A549 (cell line): ENCODE measurements at regions not wholly inside any gene's neighbourhood (a gene's known extent, or its start where the extent isn't known, plus 50 kb on each side); places are given as distances from the start of the nearest gene placed in this dataset.

Source experiments
- ATAC-seq, 2 experiments: fragments of 200-7000 bp in 1 of 2; fragments of >200 bp in 1 of 2; cut with Nextera tagmentation in 1 of 2; cut with Tn5 transposase in 1 of 2; 3 replicates each; pipeline versions ENCODE4 v1.8.0 to v1.9.1; 2018 to 2020; ENCODE audit warnings: mild to moderate bottlenecking in 1 of 2, moderate library complexity in 1 of 2
- CTCF ChIA-PET: fragments of 300-600 bp; sonication (Branson Sonifier 250); formaldehyde crosslinking; extraction: SDS; loops from one replicate; lab custom pipeline; 2021; ENCODE audit warnings: antibody characterized with exemption, inconsistent platforms; lab: Yijun Ruan, JAX
- POLR2A ChIA-PET: fragments of 350-600 bp; formaldehyde crosslinking; extraction: SDS; loops from one replicate; lab custom pipeline; 2021; ENCODE audit warnings: antibody characterized with exemption, inconsistent platforms; lab: Yijun Ruan, JAX
- DNase-seq, 2 experiments: peaks; one replicate each; pipeline versions ENCODE4 v3.0.0 to v3.0.0-alpha.2; 2011 to 2016; ENCODE audit warnings: low read depth in 1 of 2, low spot score in 1 of 2
- FAIRE-seq: peaks from 2 replicates; lab custom pipeline; 2011; peaks lifted over from hg19 to GRCh38; lab: Jason Lieb, UNC
- H3K27ac ChIP-seq, 2 experiments: fragments of >200 bp; sonication (Bioruptor Twin); formaldehyde crosslinking; 3 replicates each; pipeline ENCODE4 v1.5.1; 2016 to 2017
- H3K4me1 ChIP-seq: fragments of >200 bp; sonication (Bioruptor Twin); formaldehyde crosslinking; 3 replicates; pipeline ENCODE4 v1.6.1; 2016
- H3K4me2 ChIP-seq: fragments of >200 bp; sonication (Bioruptor Twin); formaldehyde crosslinking; 3 replicates; pipeline ENCODE4 v1.6.1; 2016
- H3K4me3 ChIP-seq: fragments of >200 bp; sonication (Bioruptor Twin); formaldehyde crosslinking; 3 replicates; pipeline ENCODE4 v1.5.1; 2016
- H3K9me3 ChIP-seq: fragments of >200 bp; sonication (Bioruptor Twin); formaldehyde crosslinking; 3 replicates; pipeline ENCODE4 v1.6.1; 2016
- ATOH8 ChIP-seq: fragments of 250-450 bp; sonication (Bioruptor Pico); IDR thresholded peaks from 2 replicates; pipeline ENCODE4 v1.5.0; 2020; ENCODE audit warnings: low read depth, mild to moderate bottlenecking, moderate library complexity
- BCL3 ChIP-seq: fragments of >200 bp; sonication (Bioruptor Twin); formaldehyde crosslinking; IDR thresholded peaks from 3 replicates; pipeline ENCODE4 v1.6.1; 2016
- BHLHE40 ChIP-seq: IDR thresholded peaks from 2 replicates; pipeline ENCODE4 v1.6.1; 2012; ENCODE audit warnings: low read depth, low read length, inconsistent platforms
- CBX8 ChIP-seq: fragments of 200-600 bp; sonication (generic); IDR thresholded peaks from 2 replicates; pipeline ENCODE4 v1.6.1; 2016
- CTCF ChIP-seq: fragments of >200 bp; sonication (Bioruptor Twin); formaldehyde crosslinking; IDR thresholded peaks from 3 replicates; pipeline ENCODE4 v1.5.1; 2016
- HDAC2 ChIP-seq: fragments of 200-600 bp; sonication (generic); IDR thresholded peaks from 2 replicates; pipeline ENCODE4 v1.6.1; 2016
- HES2 ChIP-seq: fragments of >200 bp; sonication (Bioruptor Twin); formaldehyde crosslinking; IDR thresholded peaks from 2 replicates; pipeline ENCODE4 v1.6.1; 2016
- JUNB ChIP-seq: fragments of >200 bp; sonication (Bioruptor Twin); formaldehyde crosslinking; IDR thresholded peaks from 2 replicates; pipeline ENCODE4 v1.6.1; 2016
- MAFK ChIP-seq: fragments of 450-650 bp; IDR thresholded peaks from 2 replicates; pipeline ENCODE4 v1.6.1; 2014; ENCODE audit not compliant: partially characterized antibody
- MYC ChIP-seq: IDR thresholded peaks from 2 replicates; pipeline ENCODE4 v1.6.1; 2012; ENCODE audit warnings: mild to moderate bottlenecking, inconsistent platforms, low read length, improper control_type of control experiment, borderline replicate concordance
- NPAS2 ChIP-seq: fragments of 250-450 bp; sonication (Bioruptor Pico); IDR thresholded peaks from 2 replicates; pipeline ENCODE4 v1.8.0; 2022; ENCODE audit warnings: mild to moderate bottlenecking, moderate library complexity, borderline replicate concordance
- POLR2AphosphoS2 ChIP-seq: conservative IDR thresholded peaks from 2 replicates; pipeline ENCODE4 v1.6.1; 2012; ENCODE audit warnings: low read length, improper control_type of control experiment, inconsistent platforms
- RCOR1 ChIP-seq: fragments of 150-350 bp; IDR thresholded peaks from 2 replicates; pipeline ENCODE4 v1.6.1; 2014; ENCODE audit warnings: antibody characterized with exemption, low read length, low read depth
- RNF2 ChIP-seq: fragments of 200-600 bp; sonication (generic); IDR thresholded peaks from 2 replicates; pipeline ENCODE4 v1.6.1; 2016; ENCODE audit warnings: low read depth, mild to moderate bottlenecking, antibody characterized with exemption, moderate library complexity, borderline replicate concordance
- SMC3 ChIP-seq: fragments of >200 bp; sonication (Bioruptor Twin); formaldehyde crosslinking; IDR thresholded peaks from 3 replicates; pipeline ENCODE4 v1.6.1; 2018; ENCODE audit warnings: inconsistent platforms
- WGBS: methylation state at CpG from one replicate; pipeline ENCODE4 v1.1.6; 2017; ENCODE audit errors: missing lambda C conversion rate; 5-methylcytosine and 5-hydroxymethylcytosine counted together

- ATAC-seq = no peak
- ChIA-PET CTCF (no interaction called here), POLR2A (no interaction called here)
- Histone ChIP-seq H3K27ac (no peak overlapping the region), H3K9me3 (no peaks in the 10 kb centered on the region), H3K4me1 (no peaks in the 10 kb centered on the region), H3K4me2 (no peak overlapping the region), H3K4me3 (no peak overlapping the region)
- TF ChIP-seq RNF2 = no peak
- no peak for TF ChIP-seq NPAS2 (CRISPR knock-in tag)
- TF ChIP-seq RCOR1 = no peak
- TF ChIP-seq BCL3 = no peak
- no peak for TF ChIP-seq BHLHE40
- TF ChIP-seq CBX8 = no peak
- no peak for TF ChIP-seq SMC3
- no peak for TF ChIP-seq ATOH8 (CRISPR knock-in tag)
- TF ChIP-seq HDAC2 = no peak
- TF ChIP-seq MAFK = no peak
- TF ChIP-seq POLR2AphosphoS2 = no peak
- DNase-seq = no peak
- FAIRE-seq = no peak
- 15% methylated on average over 9 of the region's 9 CpGs for WGBS
These were observed 210.0 kb downstream of the SPANXN3 start for GRCh38 chrX:143306991-143307937.

GRCh38 chrX:143304518-143304917, 212.8 kb downstream of the SPANXN3 start:
- DNase-seq (no peak), FAIRE-seq (no peak), ATAC-seq (no peak)
- POLR2A ChIA-PET = no interaction called here
- no peaks in the 10 kb centered on the region for H3K4me1 ChIP-seq
- no peak overlapping the region for H3K4me2 ChIP-seq
- H3K9me3 ChIP-seq = no peaks in the 10 kb centered on the region
- CTCF ChIA-PET = no interaction called here
- TF ChIP-seq JUNB = no peak
- H3K4me3 ChIP-seq = no peak overlapping the region
- H3K27ac ChIP-seq = no peak overlapping the region
- 2% methylated on average over 2 of the region's 2 CpGs for WGBS

- POLR2A ChIA-PET = no interaction called here
- DNase-seq (no peak), ATAC-seq (no peak), FAIRE-seq (no peak)
- 51% methylated on average over 2 of the region's 2 CpGs for WGBS
- Histone ChIP-seq H3K4me1 (no peaks in the 10 kb centered on the region), H3K9me3 (no peaks in the 10 kb centered on the region), H3K27ac (no peak overlapping the region), H3K4me2 (no peak overlapping the region), H3K4me3 (no peak overlapping the region)
- CTCF ChIA-PET = no interaction called here
- no peak for TF ChIP-seq CTCF
- no peak for TF ChIP-seq MYC
- no peak for TF ChIP-seq HES2
- TF ChIP-seq RCOR1 = no peak
- TF ChIP-seq HDAC2 = no peak
- no peak for TF ChIP-seq JUNB
These were observed 213.2 kb downstream of the SPANXN3 start for GRCh38 chrX:143304025-143304424.
